Activated CD4-positive, CD25-positive, alpha-beta regulatory T cell treated with anti-CD3 and anti-CD28 coated beads, Interleukin-2, amount 50 U/mL, for 72 hours (primary cell): ENCODE measurements at regions not wholly inside any gene's neighbourhood (a gene's known extent, or its start where the extent isn't known, plus 50 kb on each side); places are given as distances from the start of the nearest gene placed in this dataset.
A peak's percentile ranks its signal among the peaks of the same experiment; 100 is the strongest.

ENCODE experiments used
- DNase-seq: peaks from one replicate; pipeline ENCODE4 v3.0.0; 2021

- DNase-seq, result no peak
These were observed 675.4 kb downstream of the SEMA5A start for GRCh38 chr5:8870349-8870958.

- no peak for DNase-seq
These were observed 674.9 kb downstream of the SEMA5A start for GRCh38 chr5:8870959-8871355.

- DNase-seq, result no peak
These were observed 674.4 kb downstream of the SEMA5A start for GRCh38 chr5:8871446-8871845.

GRCh38 chr5:8875722-8876121 lies 670.2 kb downstream of the SEMA5A start:
- DNase-seq, result no peak

- DNase-seq, result no peak
These were observed 666.6 kb downstream of the SEMA5A start for GRCh38 chr5:8879248-8879647.

- DNase-seq, result no peak
These were observed 661.8 kb downstream of the SEMA5A start for GRCh38 chr5:8884029-8884428.

- no peak for DNase-seq
These were observed 652.9 kb downstream of the SEMA5A start for GRCh38 chr5:8892926-8893325.

GRCh38 chr5:8894031-8894430 lies 651.8 kb downstream of the SEMA5A start:
- DNase-seq, result no peak

GRCh38 chr5:8895062-8895461 lies 650.8 kb downstream of the SEMA5A start:
- DNase-seq, result no peak

- DNase-seq, result no peak
These were observed 650.3 kb downstream of the SEMA5A start for GRCh38 chr5:8895599-8895998.

- DNase-seq, result no peak
These were observed 648.6 kb downstream of the SEMA5A start for GRCh38 chr5:8897316-8897715.

GRCh38 chr5:8905021-8905420 lies 640.9 kb downstream of the SEMA5A start:
- no peak for DNase-seq

GRCh38 chr5:8906303-8906967 lies 639.4 kb downstream of the SEMA5A start:
- no peak for DNase-seq

GRCh38 chr5:8907168-8907868 lies 638.6 kb downstream of the SEMA5A start:
- DNase-seq, result no peak

GRCh38 chr5:8908055-8908683 lies 637.7 kb downstream of the SEMA5A start:
- DNase-seq, result peak; percentile 32

- DNase-seq, result no peak
These were observed 633.8 kb downstream of the SEMA5A start for GRCh38 chr5:8912106-8912505.

GRCh38 chr5:8913522-8913921 lies 632.4 kb downstream of the SEMA5A start:
- no peak for DNase-seq

GRCh38 chr5:8919096-8919495 lies 626.8 kb downstream of the SEMA5A start:
- DNase-seq, result no peak

GRCh38 chr5:8923526-8923925 lies 622.3 kb downstream of the SEMA5A start:
- no peak for DNase-seq

- no peak for DNase-seq
These were observed 621.7 kb downstream of the SEMA5A start for GRCh38 chr5:8924054-8924793.

- DNase-seq, result no peak
These were observed 615.9 kb downstream of the SEMA5A start for GRCh38 chr5:8930021-8930420.

GRCh38 chr5:8934455-8934854 lies 611.4 kb downstream of the SEMA5A start:
- DNase-seq, result no peak

- no peak for DNase-seq
These were observed 604.9 kb downstream of the SEMA5A start for GRCh38 chr5:8940934-8941333.
